GM21737 (cell line): ENCODE measurements at regions not wholly inside any gene's neighbourhood (a gene's known extent, or its start where the extent isn't known, plus 50 kb on each side); places are given as distances from the start of the nearest gene placed in this dataset.
"Not testable (repeated sequence)": the region's sequence is repeated elsewhere in the genome, so short reads cannot be mapped to it uniquely, and the experiment has no call there.

ENCODE experiments used
- ATAC-seq: cut with Tn5 transposase; IDR thresholded peaks from one replicate; pipeline ENCODE4 v1.9.1; 2021; ENCODE audit warnings: mild to moderate bottlenecking, moderate library complexity; ENCODE audit not compliant: unreplicated experiment

DNA sequence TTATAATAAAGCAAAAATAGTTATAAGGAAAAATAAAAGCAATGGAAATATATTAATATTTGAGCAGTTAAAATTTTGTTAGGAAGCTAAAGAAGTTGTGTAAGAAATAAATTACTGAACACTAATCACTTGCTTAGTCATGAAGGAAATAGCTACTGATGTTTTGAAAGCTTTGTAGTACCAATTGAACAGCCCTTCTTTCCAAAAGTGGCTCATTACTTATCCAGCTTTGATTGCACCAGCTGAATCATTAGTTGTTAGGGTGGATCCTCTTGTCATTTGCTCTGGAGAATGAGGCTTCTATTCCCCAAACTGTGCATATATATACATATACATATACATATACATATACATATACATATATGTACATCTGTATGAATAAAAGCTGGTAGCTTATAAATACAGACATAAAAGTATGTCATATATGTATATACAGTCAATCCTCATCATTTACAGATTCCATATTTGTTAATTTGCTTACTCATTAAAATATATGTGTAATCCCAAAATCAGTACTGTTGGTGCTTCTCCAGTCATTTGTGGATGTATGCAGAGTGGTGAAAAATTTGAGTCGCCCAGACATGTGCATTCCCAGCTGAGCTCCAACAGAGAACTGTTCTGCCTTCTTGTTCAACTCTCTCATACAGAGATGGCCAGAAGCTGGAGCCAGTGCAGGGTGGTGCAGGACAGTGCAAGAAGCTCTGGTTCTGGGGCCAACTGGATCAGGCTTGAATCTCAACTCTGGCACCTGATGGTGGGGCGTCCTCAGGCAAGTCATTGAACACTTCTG is 214.1 kb downstream of the RPAP3 start:
- no peak for ATAC-seq

- no peak for ATAC-seq
Measured at GRCh38 chr12:47488888-47489287, 216.9 kb downstream of the RPAP3 start.

- ATAC-seq: no peak
Measured at GRCh38 chr12:47481041-47481440, 224.8 kb downstream of the RPAP3 start.

- no peak for ATAC-seq
Measured at GRCh38 chr12:47478426-47478825, 227.4 kb downstream of the RPAP3 start.

GRCh38 chr12:47473091-47473490 is 232.7 kb downstream of the RPAP3 start:
- ATAC-seq: no peak

GRCh38 chr12:47470349-47470748 is 235.5 kb downstream of the RPAP3 start:
- ATAC-seq: not testable (repeated sequence)

- ATAC-seq: not testable (repeated sequence)
Measured at GRCh38 chr12:47463918-47464317, 241.9 kb downstream of the RPAP3 start.

DNA sequence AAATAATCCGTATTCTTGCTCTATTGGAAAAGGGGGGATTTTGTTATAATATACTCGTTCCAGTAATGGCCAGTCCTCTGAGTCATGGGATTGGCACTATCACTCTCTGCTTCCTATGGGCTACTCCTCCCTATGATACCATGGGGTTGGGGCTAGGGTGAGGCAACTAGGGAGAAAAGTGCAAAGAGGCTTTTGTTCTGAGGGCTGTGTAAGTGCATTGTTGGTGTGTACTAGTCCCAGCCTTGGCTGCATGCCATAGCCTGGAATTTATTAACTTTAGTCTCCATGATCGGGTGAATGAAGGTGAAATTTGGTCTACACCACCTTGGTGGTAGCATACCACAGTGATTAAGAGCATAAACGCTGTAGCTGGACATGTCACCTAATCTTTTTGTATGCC is 247.6 kb downstream of the RPAP3 start:
- no peak for ATAC-seq

- ATAC-seq: no peak
Measured at GRCh38 chr12:47449797-47450196, 256.0 kb downstream of the RPAP3 start.

- no peak for ATAC-seq
Measured at GRCh38 chr12:47442310-47442709, 263.5 kb downstream of the RPAP3 start.

DNA sequence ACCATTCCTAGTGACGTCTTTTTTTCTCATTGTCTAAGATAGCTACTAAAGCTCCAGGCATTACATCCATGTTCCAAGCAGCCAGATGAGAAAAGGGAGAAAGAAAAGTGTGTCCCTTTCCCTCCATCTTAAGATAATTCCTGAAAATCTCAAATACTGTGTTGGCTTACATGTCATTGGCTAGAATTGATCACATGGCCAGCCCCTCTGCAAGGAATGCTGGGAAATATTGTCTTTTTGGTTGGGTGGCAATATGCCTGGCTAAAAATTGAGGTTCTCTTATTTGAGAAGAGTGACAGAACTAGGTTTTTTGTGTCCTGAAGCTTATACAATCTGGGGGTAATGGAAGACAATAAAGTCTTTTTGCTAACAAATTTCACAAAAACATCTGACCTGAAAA is 264.3 kb downstream of the RPAP3 start:
- no peak for ATAC-seq

DNA sequence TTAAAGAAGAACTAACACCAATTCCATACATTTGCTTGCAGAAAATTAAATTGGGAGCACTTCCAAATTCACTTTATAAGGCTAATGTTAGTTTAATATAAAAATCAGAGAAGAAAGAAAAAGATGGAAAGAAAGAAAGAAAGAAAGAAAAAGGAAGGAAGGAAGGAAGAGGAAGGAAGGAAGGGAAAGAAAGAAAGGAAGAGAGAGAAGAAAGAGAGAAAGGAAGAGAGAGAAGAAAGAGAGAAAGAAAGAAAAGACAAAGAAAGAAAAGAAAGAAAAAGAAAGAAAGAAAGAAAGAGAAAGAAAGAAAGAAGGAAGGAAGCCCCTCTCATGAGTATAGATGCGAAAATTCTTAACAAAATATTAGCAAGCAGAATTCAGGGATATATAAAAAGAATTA is 267.7 kb downstream of the RPAP3 start:
- no peak for ATAC-seq

DNA sequence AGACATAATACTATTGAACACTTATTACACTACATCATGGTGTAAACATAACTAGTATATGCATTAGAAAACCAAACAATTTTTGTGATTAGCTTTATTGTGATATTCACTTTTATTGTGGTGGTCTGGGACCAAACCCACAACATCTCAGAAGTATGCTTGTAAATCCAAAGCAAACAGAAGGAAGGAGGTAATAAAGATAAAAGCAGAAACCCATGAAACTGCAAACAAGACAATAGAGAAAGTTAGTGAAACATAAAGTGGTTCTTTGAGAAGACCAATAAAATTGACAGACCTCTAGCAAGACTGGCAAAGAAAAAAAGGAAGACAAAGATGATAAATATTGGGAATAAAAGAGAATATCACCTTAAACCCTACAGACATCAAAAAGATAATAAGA is 268.3 kb downstream of the RPAP3 start:
- no peak for ATAC-seq

- no peak for ATAC-seq
Measured at GRCh38 chr12:47433876-47434275, 272.0 kb downstream of the RPAP3 start.

DNA sequence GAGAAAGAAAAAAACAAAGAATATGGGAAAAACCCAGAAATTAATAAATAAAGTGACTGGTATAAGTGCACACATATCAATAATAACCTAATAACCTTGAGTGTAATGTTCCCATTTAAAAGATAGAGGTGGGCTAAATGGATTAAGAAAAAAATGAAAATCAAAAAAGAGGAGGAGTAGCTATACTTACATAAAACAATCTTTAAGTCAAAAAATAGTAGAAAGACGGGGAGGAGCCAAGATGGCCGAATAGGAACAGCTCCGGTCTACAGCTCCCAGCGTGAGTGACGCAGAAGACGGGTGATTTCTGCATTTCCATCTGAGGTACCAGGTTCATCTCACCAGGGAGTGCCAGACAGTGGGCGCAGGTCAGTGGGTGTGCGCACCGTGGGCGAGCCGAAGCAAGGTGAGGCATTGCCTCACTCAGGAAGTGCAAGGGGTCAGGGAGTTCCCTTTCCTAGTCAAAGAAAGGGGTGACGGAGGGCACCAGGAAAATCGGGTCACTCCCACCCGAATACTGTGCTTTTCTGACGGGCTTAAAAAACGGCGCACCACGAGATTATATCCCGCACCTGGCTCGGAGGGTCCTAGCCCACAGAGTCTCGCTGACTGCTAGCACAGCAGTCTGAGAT is 279.0 kb downstream of the RPAP3 start:
- not testable (repeated sequence) for ATAC-seq

DNA sequence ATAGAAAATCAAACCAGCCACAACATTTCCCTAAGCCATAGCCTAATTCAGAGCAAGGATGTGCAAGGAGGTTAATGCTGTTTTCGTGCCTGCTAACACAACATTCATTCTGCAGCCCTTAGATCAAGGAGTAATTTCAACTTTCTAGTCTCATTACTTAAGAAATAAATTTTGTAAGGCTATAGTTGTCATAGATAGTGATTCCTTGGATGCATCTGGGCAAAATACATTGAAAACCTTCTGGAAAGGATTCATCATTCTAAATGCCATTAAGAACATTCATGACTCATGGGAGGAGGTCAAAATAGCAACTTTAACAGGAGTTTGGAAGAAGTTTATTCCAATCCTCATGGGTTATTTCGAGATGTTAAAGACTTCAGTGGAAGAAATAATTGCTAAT is 283.2 kb downstream of the RPAP3 start:
- ATAC-seq: no peak

DNA sequence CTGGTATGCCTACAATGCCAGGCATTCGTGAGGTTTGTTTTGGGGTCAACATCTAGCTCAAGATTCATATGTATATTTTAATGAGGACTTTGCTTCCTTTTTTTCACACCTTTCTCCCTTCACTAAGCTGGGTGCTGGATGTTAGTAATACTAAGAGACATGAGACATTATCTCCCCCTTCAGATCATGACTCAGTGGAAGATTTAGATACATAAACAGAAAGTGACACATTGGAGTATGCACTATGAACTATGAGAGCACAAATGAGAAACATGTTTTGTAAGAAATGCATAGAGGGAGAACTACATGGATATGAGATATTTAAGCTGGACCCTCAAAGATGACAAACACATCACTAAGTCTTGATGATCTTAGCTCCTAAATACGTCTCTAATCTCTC is 286.3 kb downstream of the RPAP3 start:
- ATAC-seq: no peak

DNA sequence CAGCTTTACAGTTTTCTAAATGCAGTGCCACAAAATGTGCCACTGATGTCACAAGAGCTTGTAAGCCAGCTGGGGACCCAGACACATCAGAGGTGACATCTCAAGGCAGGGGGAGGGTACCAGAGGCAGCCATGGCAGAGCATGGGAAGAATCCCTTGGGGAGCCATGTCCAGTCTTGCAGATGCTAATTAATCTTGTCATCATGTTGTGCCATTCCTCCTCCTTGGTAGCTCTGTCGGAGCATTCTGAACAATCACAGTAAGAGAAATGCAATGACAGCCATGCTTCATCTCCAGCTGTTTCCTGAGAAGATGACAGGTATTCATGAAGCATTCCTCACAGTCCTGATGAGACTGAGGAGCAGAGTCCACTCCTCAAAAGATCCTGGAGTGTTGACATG is 287.9 kb downstream of the RPAP3 start:
- ATAC-seq: no peak

DNA sequence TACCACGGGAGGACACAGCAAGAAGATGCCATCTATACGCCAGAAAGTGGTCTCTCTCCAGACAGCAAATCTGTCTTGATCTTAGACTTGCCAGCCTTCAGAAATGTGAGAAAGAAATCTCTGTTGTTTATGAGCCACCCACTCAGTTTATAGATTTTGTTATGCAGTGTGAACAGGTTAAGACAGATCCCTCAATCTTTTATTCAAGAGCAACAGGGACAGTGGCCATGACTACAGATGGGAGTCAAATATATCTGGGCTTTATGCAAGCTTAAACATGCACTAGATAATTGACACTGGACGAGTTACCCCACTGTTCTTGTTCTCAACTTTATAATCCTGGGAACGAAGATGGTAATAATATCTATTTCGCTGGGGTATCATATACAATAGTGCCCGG is 288.7 kb downstream of the RPAP3 start:
- no peak for ATAC-seq

- ATAC-seq: no peak
Measured at GRCh38 chr12:47415054-47415453, 290.8 kb downstream of the RPAP3 start.

GRCh38 chr12:47414511-47414910 is 291.3 kb downstream of the RPAP3 start:
- ATAC-seq: no peak

DNA sequence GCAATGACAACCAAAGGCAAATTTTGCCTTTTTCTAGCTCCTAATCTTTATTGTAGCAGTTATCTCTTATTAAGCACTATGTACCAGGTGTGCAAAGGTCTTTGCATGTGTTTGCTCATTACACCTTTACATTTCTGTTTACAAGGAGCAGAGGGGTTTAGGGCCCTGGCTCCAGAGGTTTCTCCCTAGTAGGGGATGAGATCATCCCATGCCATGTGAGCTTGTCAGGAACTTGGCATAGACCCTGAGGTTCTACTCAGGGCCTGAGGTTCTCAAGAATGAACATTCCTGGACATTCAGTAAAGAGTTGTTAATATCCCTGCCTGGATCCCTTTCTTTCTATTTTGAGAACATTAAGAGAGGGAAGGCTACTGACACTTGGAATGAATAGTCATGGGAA is 292.0 kb downstream of the RPAP3 start:
- no peak for ATAC-seq
